Sigmoid colon (tissue), 4 donors: ENCODE measurements at regions not wholly inside any gene's neighbourhood (a gene's known extent, or its start where the extent isn't known, plus 50 kb on each side); places are given as distances from the start of the nearest gene placed in this dataset.

Experiments
- EP300 ChIP-seq, 4 donors: sonication (generic); formaldehyde crosslinking; IDR thresholded peaks; one replicate each; pipeline ENCODE4 v1.6.1; 2017; ENCODE audit warnings: antibody characterized with exemption in 4 of 4
- POLR2A ChIP-seq, 2 donors: fragments of 450-650 bp; IDR thresholded peaks; one replicate each; pipeline ENCODE4 v1.6.1; 2016; ENCODE audit warnings: antibody characterized with exemption in 2 of 2, mild to moderate bottlenecking in 2 of 2, moderate library complexity in 2 of 2
- POLR2AphosphoS5 ChIP-seq, 4 donors: sonication (generic); formaldehyde crosslinking; IDR thresholded peaks; one replicate each; pipeline ENCODE4 v1.6.1; 2017; ENCODE audit warnings: antibody characterized with exemption in 4 of 4

GRCh38 chr11:23542189-23542588 is 681.9 kb upstream of the CCDC179 start:
- TF ChIP-seq POLR2AphosphoS5 (IDR thresholded peaks at IDR 0.05) (no peak), POLR2A (IDR thresholded peaks at IDR 0.05) (no peak), EP300 (IDR thresholded peaks at IDR 0.05) (no peak)
